COLO668 (cell line): ENCODE measurements at regions not wholly inside any gene's neighbourhood (a gene's known extent, or its start where the extent isn't known, plus 50 kb on each side); places are given as distances from the start of the nearest gene placed in this dataset.
"Not testable (repeated sequence)": the region's sequence is repeated elsewhere in the genome, so short reads cannot be mapped to it uniquely, and the experiment has no call there.

Experiments
- DNase-seq: peaks from one replicate; lab custom pipeline; 2025; ENCODE audit not compliant: unreplicated experiment; lab: John Stamatoyannopoulos, UW

GRCh38 chr5:14054965-14055963, 87.9 kb upstream of the TRIO start:
- no peak for DNase-seq

DNA sequence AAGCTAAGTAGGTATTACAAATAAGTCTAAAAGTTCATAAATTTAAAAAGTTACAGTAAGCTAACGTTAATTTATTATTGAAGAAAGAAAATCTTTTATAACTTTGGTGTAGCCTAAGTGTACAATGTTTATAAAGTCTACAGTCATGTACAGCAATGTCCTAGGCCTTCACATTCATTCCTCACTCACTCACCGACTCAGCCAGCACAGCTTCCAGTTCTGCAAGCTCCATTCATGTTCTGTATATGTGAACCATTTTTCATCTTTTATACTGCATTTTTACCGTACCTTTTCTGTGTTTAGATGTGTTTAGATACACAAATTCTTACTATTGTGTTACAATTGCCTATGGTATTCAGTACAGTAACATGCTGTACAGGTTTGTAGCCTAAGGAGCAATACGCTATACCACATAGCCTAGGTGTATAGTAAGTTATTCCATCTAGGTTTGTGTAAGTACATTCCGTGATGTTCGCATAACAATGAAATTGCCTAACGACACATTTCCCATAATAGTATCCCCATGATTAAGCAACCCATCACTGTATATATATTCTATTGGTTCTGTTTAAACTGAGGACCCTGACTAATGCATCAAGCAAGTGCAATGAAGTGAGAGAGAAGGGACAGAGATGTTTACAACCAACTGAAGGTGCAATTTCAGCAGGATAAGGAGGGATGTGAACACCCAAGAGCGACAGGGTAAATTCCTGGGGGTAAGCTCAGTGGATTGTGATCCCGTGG, 88.9 kb upstream of the TRIO start:
- DNase-seq, result no peak

GRCh38 chr5:14050821-14051220, 92.3 kb upstream of the TRIO start:
- DNase-seq, result no peak

DNA sequence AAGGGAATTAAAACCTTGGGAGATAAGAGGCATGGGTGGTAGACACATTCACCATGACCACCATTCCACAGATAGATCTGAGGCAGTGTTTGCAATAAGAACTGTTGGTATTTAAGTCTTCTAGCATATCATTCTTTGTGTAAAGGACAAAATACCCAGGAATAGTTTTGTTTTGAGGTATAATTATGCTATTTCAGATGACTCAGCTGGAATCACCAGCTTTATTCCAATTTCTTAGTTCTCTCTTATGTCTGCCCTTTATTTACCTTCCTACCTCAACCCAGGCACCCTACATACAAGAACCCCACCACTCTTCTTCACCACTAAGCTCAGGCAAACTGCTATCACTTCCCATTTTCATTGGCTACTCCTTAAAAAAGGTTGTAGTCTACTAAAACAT, 94.7 kb upstream of the TRIO start:
- DNase-seq, result no peak

GRCh38 chr5:14041528-14042192, 97.2 kb upstream of the DNAH5 start:
- no peak for DNase-seq

- DNase-seq, result no peak
Measured at GRCh38 chr5:14040542-14040941, 96.1 kb upstream of the DNAH5 start.

DNA sequence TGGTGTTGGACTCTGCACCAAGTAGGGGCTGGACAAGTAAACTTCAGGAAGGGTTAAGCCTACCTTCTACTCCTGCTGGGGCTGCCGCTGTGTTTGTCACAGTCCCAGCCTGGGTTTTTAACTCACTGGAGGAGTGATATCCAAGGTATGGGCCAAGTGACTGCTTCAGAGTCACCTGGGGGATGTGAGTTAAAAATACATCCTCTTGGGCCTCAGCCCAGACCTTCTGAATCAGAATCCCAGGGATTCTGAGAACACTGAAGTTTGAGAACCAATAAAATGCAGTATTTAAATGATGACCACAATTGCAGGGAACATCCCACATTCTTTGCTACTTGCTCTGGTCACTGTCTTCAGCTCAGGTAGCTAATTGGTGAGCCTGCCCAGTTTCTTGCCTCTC, 95.1 kb upstream of the DNAH5 start:
- no peak for DNase-seq

DNA sequence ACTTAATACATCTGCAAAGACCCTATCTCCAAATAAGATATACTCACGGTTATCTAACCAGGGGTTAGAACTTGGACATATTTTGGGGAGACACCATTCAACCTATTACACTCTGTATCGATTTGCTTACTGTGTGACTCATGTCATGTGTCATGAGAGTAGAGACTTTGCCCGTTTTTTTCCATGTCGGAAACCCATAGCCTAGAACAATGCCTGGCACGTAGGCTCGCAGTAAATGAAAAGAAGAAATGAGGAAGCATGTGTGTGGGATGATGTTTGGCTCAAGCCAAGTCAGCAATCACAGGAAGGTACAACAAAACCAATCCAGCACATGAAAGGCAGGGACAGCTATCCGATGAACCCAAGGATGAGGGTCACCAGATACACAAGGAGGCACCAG, 94.6 kb upstream of the DNAH5 start:
- no peak for DNase-seq

DNA sequence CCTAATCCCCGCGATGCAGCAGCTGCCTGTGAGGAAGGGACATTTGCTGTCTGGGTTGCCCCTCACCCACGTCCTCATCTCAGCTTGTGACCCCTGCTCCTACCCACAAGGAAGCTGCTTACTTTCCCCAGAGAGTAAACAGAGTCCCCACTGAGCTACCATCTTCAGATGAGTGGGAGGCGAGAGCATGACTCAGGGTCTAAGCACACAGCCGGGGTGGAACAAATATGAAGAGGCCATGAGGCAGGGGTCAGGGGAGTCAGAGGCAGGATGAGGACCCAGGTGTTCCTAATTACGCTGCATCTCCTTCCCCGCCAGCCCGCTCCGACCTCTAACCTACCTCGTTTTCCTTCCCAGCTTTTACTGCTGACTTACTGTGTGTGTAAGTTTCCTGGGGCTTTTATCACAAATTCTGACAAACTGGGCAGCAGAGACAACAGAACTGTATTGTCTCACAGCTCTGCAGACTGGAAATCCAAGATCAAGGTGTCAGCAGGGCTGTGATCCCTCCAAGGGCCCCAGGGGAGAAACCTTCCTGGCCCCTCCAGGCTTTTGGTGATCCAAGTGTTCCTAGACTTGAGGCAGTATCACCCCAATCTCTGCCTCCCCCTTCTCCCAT, 94.0 kb upstream of the DNAH5 start:
- DNase-seq, result no peak

GRCh38 chr5:14036947-14037346, 92.5 kb upstream of the DNAH5 start:
- DNase-seq, result no peak

DNA sequence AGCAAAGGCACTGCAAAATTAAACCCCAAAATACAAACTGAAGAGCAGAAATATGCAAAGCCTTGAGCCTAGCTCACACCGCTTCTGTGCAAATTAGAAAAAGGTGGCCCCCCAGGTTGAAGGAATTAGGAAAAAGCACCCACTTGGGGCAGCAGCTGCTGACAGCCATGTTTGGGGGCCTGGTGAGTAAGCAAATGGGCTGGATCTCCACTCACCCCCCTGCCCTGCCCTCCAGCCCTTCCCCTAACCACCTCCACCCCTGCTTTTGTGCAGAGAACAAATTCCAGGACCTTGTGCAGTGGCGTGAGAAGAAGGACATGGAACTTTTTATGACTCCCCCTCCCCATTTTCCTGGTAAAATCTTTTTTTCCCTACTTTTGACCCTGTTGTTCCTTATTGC, 92.0 kb upstream of the DNAH5 start:
- DNase-seq, result no peak

GRCh38 chr5:14035859-14036503, 91.5 kb upstream of the DNAH5 start:
- DNase-seq, result peak; percentile 40

DNA sequence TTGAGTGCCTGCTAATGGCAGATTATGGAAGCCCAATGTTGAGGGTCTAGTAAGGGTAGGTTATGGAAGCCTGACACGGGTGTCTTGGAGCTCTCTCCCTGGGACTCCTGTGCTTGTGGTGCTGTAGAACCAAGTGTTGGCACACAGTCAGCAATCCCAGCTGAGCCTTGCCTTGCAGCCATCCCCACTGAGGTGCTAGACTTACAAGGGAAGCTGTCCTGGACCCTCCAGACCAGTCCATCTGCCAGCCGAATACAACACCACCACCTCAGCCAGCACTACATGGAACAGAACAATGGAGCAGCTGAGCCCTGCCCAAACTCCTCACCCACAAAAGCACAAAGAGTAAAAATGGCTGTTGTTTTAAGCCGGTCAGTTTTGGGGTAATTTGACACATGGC, 90.5 kb upstream of the DNAH5 start:
- DNase-seq, result no peak

DNA sequence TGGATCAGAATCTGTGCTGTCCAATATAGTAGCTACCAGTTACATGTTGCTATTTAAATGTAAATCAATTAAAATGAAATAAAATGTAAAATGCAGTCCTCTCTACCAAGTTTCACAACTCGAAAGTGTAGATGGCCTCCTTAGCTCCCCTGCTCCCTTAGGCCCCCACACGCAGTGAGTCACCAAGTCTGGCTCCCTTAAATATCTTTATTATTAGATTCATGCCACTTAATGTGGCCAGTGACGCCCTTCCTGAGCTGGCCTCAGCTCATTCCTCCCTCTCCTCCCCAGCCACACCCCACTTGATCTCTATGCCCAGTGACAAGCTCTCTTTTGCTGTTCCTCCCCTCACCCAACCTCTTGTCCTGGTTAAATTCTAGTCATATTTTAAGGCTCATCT, 88.4 kb upstream of the DNAH5 start:
- DNase-seq, result no peak

- DNase-seq, result no peak
Measured at GRCh38 chr5:14028938-14029584, 84.6 kb upstream of the DNAH5 start.

DNA sequence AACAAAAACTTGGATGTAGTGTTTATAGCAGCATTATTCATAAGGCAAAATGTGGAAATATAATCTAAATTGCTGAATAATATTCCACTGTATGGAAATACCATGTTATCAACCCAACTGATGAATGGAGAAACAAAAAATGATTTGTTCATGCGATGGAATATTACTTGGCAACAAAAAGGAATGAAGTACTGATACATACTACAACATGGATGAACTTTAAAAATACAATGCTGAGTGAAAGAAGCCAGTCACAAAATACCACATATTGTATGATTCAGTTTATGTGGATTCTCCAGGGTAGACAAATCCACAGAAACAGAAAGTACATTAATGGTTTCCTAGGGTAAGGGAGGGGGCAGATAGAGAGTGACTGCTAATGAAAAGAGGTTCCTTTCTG, 83.7 kb upstream of the DNAH5 start:
- DNase-seq, result no peak

DNA sequence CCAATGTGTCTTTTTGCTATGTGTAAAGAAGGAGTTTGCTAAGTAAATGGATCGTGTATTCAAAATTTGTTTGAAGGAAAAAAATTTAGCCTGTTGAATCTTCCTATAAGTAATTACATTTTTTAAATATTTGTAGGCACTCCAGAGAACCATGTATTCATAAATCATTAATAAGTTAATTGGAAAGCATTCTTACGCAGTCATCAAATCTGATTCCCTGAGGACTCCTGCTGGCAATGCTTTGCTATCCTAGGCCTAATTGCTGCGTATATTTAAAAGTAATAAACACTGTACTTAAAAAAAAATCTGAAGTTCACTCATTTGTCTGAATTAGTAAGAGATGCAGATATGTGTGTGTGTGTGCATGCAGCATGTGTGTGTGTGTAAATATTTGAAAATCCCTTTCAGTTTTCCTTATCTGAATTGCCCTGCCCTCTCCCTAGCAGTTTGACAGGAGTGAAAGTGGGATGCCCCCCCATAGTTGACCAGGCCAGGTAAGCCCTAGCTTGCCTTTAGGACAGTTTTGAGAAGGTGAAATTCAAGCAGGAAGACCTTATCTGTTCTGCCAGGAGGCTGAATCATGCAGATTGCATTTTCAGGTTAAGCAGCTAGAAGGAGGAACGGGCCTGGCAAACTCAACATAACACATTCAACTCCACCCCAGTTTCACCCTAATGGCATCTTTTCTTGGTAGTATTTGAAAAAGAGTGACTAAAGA, 81.2 kb upstream of the DNAH5 start:
- no peak for DNase-seq

GRCh38 chr5:14022971-14023370, 78.5 kb upstream of the DNAH5 start:
- no peak for DNase-seq

DNA sequence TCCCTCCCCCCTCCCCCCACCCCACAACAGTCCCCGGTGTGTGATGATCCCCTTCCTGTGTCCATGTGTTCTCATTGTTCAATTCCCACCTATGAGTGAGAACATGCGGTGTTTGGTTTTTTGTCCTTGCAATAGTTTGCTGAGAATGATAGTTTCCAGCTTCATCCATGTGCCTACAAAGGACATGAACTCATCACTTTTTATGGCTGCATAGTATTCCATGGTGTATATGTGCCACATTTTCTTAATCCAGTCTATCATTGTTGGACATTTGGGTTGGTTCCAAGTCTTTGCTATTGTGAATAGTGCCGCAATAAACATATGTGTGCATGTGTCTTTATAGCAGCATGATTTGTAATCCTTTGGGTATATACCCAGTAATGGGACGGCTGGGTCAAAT, 76.5 kb upstream of the DNAH5 start:
- not testable (repeated sequence) for DNase-seq
